ENCODE measurements at regions not wholly inside any gene's neighbourhood (a gene's known extent, or its start where the extent isn't known, plus 50 kb on each side); places are given as distances from the start of the nearest gene placed in this dataset.

DNA sequence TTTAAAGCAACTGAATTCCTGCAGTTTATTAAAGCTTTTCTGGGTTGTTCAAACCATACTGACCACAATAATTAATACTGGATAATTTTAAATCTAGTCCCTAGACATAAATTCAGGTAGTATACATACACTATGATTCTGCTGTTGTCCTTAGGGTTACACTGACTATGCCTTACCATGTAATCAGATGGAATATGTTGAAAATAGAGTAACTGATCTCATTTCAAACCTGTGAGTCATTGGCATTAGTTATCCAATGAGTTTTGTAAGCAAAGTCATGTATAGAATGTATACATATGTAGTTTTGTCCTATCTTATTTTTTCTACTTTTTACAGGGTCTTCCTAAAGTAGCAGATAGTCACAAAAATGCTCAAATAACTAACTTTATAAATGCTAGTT is 517.1 kb upstream of the CCDC54 start:
- TF ChIP-seq, protein P1, sequence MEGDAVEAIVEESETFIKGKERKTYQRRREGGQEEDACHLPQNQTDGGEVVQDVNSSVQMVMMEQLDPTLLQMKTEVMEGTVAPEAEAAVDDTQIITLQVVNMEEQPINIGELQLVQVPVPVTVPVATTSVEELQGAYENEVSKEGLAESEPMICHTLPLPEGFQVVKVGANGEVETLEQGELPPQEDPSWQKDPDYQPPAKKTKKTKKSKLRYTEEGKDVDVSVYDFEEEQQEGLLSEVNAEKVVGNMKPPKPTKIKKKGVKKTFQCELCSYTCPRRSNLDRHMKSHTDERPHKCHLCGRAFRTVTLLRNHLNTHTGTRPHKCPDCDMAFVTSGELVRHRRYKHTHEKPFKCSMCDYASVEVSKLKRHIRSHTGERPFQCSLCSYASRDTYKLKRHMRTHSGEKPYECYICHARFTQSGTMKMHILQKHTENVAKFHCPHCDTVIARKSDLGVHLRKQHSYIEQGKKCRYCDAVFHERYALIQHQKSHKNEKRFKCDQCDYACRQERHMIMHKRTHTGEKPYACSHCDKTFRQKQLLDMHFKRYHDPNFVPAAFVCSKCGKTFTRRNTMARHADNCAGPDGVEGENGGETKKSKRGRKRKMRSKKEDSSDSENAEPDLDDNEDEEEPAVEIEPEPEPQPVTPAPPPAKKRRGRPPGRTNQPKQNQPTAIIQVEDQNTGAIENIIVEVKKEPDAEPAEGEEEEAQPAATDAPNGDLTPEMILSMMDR (IDR thresholded peaks at IDR 0.05; ENCODE audit: low read depth, low read length), result no peak
- TF ChIP-seq EZH2phosphoT487 (IDR thresholded peaks at IDR 0.05; ENCODE audit: low read depth), result no peak
